A673 (cell line): ENCODE measurements at regions not wholly inside any gene's neighbourhood (a gene's known extent, or its start where the extent isn't known, plus 50 kb on each side); places are given as distances from the start of the nearest gene placed in this dataset.

ENCODE experiments used
- BruUV-seq: library from RNA; stranded (reverse); fragments of 400-500 nt; replicated peaks from 2 replicates; lab custom pipeline; 2021; lab: Mats Ljungman, UMichigan
- CTCF ChIA-PET: fragments of 300-600 bp; sonication (Branson Sonifier 250); formaldehyde crosslinking; loops from one replicate; lab custom pipeline; 2022; ENCODE audit warnings: antibody characterized with exemption; lab: Charles Lee
- POLR2A ChIA-PET: fragments of 300-600 bp; sonication (Branson Sonifier 250); formaldehyde crosslinking; loops from one replicate; lab custom pipeline; 2022; ENCODE audit warnings: antibody characterized with exemption; ENCODE audit not compliant: low non-redundant PET; lab: Charles Lee
- DNase-seq: peaks from one replicate; pipeline ENCODE4 v3.0.0-alpha.2; 2015; ENCODE audit warnings: low spot score
- H3K27ac ChIP-seq: fragments of 200-600 bp; sonication (generic); 2 replicates; pipeline ENCODE4 v1.5.1; 2016; ENCODE audit warnings: mixed run types, low read depth, mild to moderate bottlenecking, mixed read lengths, antibody characterized with exemption, low read length; ENCODE audit not compliant: poor library complexity, severe bottlenecking
- H3K27me3 ChIP-seq: fragments of 200-600 bp; sonication (generic); replicated peaks from 2 replicates; pipeline ENCODE4 v1.6.1; 2017; ENCODE audit warnings: mixed run types, low read depth, mild to moderate bottlenecking, mixed read lengths, antibody characterized with exemption, low read length; ENCODE audit not compliant: insufficient read depth, poor library complexity
- H3K36me3 ChIP-seq: fragments of 200-600 bp; sonication (generic); 2 replicates; pipeline ENCODE4 v1.6.1; 2016; ENCODE audit warnings: mixed run types, mild to moderate bottlenecking, mixed read lengths, antibody characterized with exemption, low read length; ENCODE audit not compliant: insufficient read depth, poor library complexity, severe bottlenecking
- H3K4me1 ChIP-seq: fragments of 200-600 bp; sonication (generic); 2 replicates; pipeline ENCODE4 v1.6.1; 2017; ENCODE audit warnings: mixed run types, mild to moderate bottlenecking, mixed read lengths, antibody characterized with exemption, low read length; ENCODE audit not compliant: insufficient read depth, poor library complexity, severe bottlenecking
- H3K4me3 ChIP-seq: fragments of 200-600 bp; sonication (generic); 2 replicates; pipeline ENCODE4 v1.5.1; 2016; ENCODE audit warnings: low read depth, mixed run types, mild to moderate bottlenecking, mixed read lengths, low read length; ENCODE audit not compliant: poor library complexity, severe bottlenecking
- H3K9me3 ChIP-seq: fragments of 200-600 bp; sonication (generic); 2 replicates; pipeline ENCODE4 v1.6.1; 2016; ENCODE audit warnings: mixed run types, low read depth, mild to moderate bottlenecking, mixed read lengths, antibody characterized with exemption, low read length; ENCODE audit not compliant: poor library complexity, severe bottlenecking
- CTCF ChIP-seq: fragments of 300-800, 200-600 bp; sonication (generic); conservative IDR thresholded peaks from 2 replicates; pipeline ENCODE4 v1.5.1; 2017; ENCODE audit warnings: low read depth, mild to moderate bottlenecking, antibody characterized with exemption, low read length, moderate library complexity, mixed read lengths
- EZH2 ChIP-seq: fragments of 200-600 bp; sonication (generic); IDR thresholded peaks from 2 replicates; pipeline ENCODE4 v1.6.1; 2017; ENCODE audit warnings: borderline replicate concordance, low read depth, mild to moderate bottlenecking, mixed read lengths, antibody characterized with exemption, low read length; ENCODE audit not compliant: poor library complexity, severe bottlenecking
- intact Hi-C: fragments of 100-400 bp; cut with micrococcal nuclease; formaldehyde crosslinking; loops from one replicate; pipeline ENCODE4 v1.10.0; 2022; ENCODE audit not compliant: unreplicated experiment

GRCh38 chr16:13852827-13853226 lies 67.1 kb upstream of the ERCC4 start:
- BruUV-seq: no TSS peak
- Histone ChIP-seq H3K4me1 (no peaks in the 10 kb centered on the region), H3K27ac (no peak overlapping the region), H3K9me3 (no peaks in the 10 kb centered on the region), H3K27me3 (no peaks in the 10 kb centered on the region), H3K36me3 (no peaks in the 10 kb centered on the region), H3K4me3 (no peak overlapping the region)
- CTCF ChIA-PET: no interaction called here
- intact Hi-C loops: loop anchor here (10.0 kb wide), 1 partner anchor 58 kb away; no protein-coding TSS in a partner anchor
- no peak for DNase-seq
- TF ChIP-seq EZH2 (no peak), CTCF (no peak)
- POLR2A ChIA-PET: no interaction called here

GRCh38 chr16:13856398-13856797 lies 63.6 kb upstream of the ERCC4 start:
- intact Hi-C loops: loop anchor here (10.0 kb wide), 1 partner anchor 62 kb away; no protein-coding TSS in a partner anchor
- Histone ChIP-seq H3K27me3 (no peaks in the 10 kb centered on the region), H3K36me3 (no peaks in the 10 kb centered on the region), H3K27ac (no peak overlapping the region), H3K9me3 (no peaks in the 10 kb centered on the region), H3K4me1 (no peaks in the 10 kb centered on the region), H3K4me3 (no peak overlapping the region)
- no TSS peak for BruUV-seq
- TF ChIP-seq EZH2 (no peak), CTCF (no peak)
- CTCF ChIA-PET: no interaction called here
- POLR2A ChIA-PET: no interaction called here
- DNase-seq: no peak

DNA sequence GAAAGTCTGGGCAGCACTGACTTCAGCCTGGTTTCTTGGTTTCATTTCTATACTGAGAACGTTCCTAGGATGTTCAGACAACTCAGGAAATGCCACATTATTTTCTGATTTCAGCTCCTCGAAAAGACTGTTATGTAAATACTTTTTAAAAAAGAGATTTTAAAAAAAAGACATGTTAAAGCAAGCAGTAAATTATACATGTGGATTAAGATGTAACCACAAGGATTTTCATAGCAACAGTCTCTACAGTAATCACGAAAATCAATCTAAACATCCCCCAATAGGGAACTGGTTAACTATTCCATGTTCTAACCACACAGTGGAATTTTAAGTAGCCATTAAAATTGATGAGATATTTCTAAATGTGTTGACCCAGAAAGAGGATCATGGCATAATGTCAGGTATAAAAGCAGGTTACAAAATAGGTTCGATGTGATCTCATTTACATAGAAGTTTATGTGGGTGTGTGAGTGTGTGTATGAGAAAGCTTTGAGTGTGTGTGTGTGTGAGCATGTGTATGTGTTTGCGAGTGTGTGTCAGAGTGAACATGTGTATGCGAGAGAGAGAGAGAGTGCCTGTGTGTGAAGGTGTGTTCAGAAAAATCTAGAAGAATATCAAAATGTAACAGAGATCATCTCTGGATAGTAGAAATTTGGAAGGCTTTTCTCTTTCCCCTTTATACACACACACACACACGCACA lies 63.0 kb upstream of the ERCC4 start:
- DNase-seq: no peak
- no peaks in the 10 kb centered on the region for H3K4me1 ChIP-seq
- intact Hi-C loops: loop anchor here (10.0 kb wide), 1 partner anchor 62 kb away; no protein-coding TSS in a partner anchor
- H3K27ac ChIP-seq: no peak overlapping the region
- TF ChIP-seq EZH2 (no peak), CTCF (no peak)
- no TSS peak for BruUV-seq
- no peaks in the 10 kb centered on the region for H3K36me3 ChIP-seq
- CTCF ChIA-PET: no interaction called here
- POLR2A ChIA-PET: no interaction called here
- no peaks in the 10 kb centered on the region for H3K27me3 ChIP-seq
- no peak overlapping the region for H3K4me3 ChIP-seq
- H3K9me3 ChIP-seq: no peaks in the 10 kb centered on the region
